Heart right ventricle (tissue), 16 donors: ENCODE measurements at regions not wholly inside any gene's neighbourhood (a gene's known extent, or its start where the extent isn't known, plus 50 kb on each side); places are given as distances from the start of the nearest gene placed in this dataset.

ENCODE experiments used
- ATAC-seq, 8 donors: fragments of 200-7000 bp; cut with Tn5 transposase; one replicate each; pipeline ENCODE4 v1.9.1; 2020; ENCODE audit warnings: mild to moderate bottlenecking in 8 of 8, moderate library complexity in 8 of 8, moderate number of reproducible peaks in 1 of 8
- DNase-seq, 2 donors: peaks; one replicate each; pipeline ENCODE4 v3.0.0-alpha.2; 2020
- H3K27ac ChIP-seq, 10 donors: fragments of 200-600 bp; sonication (generic) in 2 of 10; one replicate each; pipeline versions ENCODE4 v1.5.0 to v1.8.0; 2020 to 2022; ENCODE audit warnings: mild to moderate bottlenecking in 3 of 10
- H3K27me3 ChIP-seq, 7 donors: fragments of 200-600 bp; one replicate each; pipeline ENCODE4 v1.8.0; 2021 to 2022; ENCODE audit warnings: mild to moderate bottlenecking in 2 of 7
- H3K36me3 ChIP-seq, 9 donors: fragments of 200-600 bp; sonication (generic) in 1 of 9; one replicate each; pipeline versions ENCODE4 v1.5.0 to v1.8.0; 2020 to 2022; ENCODE audit warnings: mild to moderate bottlenecking in 2 of 9
- H3K4me1 ChIP-seq, 9 donors: fragments of 200-600 bp; sonication (generic) in 1 of 9; one replicate each; pipeline versions ENCODE4 v1.5.0 to v1.8.0; 2020 to 2022; ENCODE audit warnings: mild to moderate bottlenecking in 4 of 9
- H3K4me3 ChIP-seq, 10 donors: fragments of 200-600 bp; sonication (generic) in 2 of 10; one replicate each; pipeline versions ENCODE4 v1.5.0 to v1.8.0; 2020 to 2022; ENCODE audit warnings: mild to moderate bottlenecking in 7 of 10, moderate library complexity in 2 of 10
- H3K9me3 ChIP-seq, 11 donors: fragments of 200-600 bp in 10 of 11; sonication (generic) in 2 of 11; one replicate each; pipeline versions ENCODE4 v1.5.0 to v1.8.0; 2013 to 2022; ENCODE audit warnings: mild to moderate bottlenecking in 2 of 11, control low read depth in 1 of 11, moderate library complexity in 1 of 11
- CTCF ChIP-seq, 9 donors: fragments of 200-600 bp; sonication (generic) in 2 of 9; IDR thresholded peaks; one replicate each; pipeline versions ENCODE4 v1.5.0 to v1.8.0; 2021 to 2022; ENCODE audit warnings: antibody characterized with exemption in 9 of 9, mild to moderate bottlenecking in 5 of 9, moderate library complexity in 1 of 9
- WGBS, 2 donors: extraction: QIAGEN DNeasy Blood & Tissue Kit; methylation state at CpG; one replicate each; pipeline ENCODE4 v1.1.7; 2013; ENCODE audit warnings: inconsistent platforms in 1 of 2; 5-methylcytosine and 5-hydroxymethylcytosine counted together
- intact Hi-C, 10 donors: fragments of 100-400 bp; cut with DNase I; formaldehyde crosslinking; loops; one replicate each; pipeline versions ENCODE4 v1.11.1 to v1.14.2; 2022
- donor health status: Arrhythmogenic right ventricular cardiomyopathy.
- donor health status: ischemic (EF 13 %, LVEDD 7.1; RV severe dilation, severe dysfunction).
- donor health status: healthy with polysubstance abuse.
- donor health status: DM: no; HTN: yes; CAD: no.
- donor health status: DM: no; HTN: no; CAD: no.
- donor health status: ischemic (EF 25% LVEDD 6.9; RV normal size, moderate dysfunction).
- donor health status: ischemic (EF 25% LVEDD 5.7; RV mildly dilated, moderate dysfunction).
- donor health status: healthy.
- donor health status: DM: yes; HTN: yes; CAD: no.
- donor health status: Ischemic cardiomyopathy.
- donor health status: ischemic (EF 35%, LVEDD 5.7; RV mildly dilated, moderate dysfunction).
- donor health status: nonischemic (EF 11% LVEDD 7.7; RV severe dilation, severe dysfunction).
- donor health status: DM: yes; HTN: yes; CAD: no.
- donor health status: PGD.
- donor health status: ischemic (EF 29% LVEDD 5.4; RV normal size, mild dysfunction).
- donor health status: nonischemic (EF 23%, LVEDD 6.1; RV moderate dilation, normal function).

GRCh38 chr11:80167766-80168165 is 726.9 kb upstream of the TENM4 start:
- Histone ChIP-seq H3K4me3 (no peak overlapping the region), H3K36me3 (no peaks in the 10 kb centered on the region), H3K27ac (no peak overlapping the region), H3K4me1 (no peaks in the 10 kb centered on the region), H3K9me3 (peaks cover 0 to 21% (median 0%) of the 10 kb centered on the region in 11 donors), H3K27me3 (no peaks in the 10 kb centered on the region)
- ATAC-seq (no peak), DNase-seq (no peak)
- intact Hi-C loops: no loop called here
- 51 to 60% methylated on average over 3 of the region's 3 CpGs for WGBS, 2 donors
- TF ChIP-seq CTCF (IDR thresholded peaks at IDR 0.05): no peak

GRCh38 chr11:80165744-80166143 is 724.9 kb upstream of the TENM4 start:
- intact Hi-C loops: no loop called here
- WGBS, 2 donors: 66 to 68% methylated on average over 1 of the region's 1 CpG

GRCh38 chr11:80163441-80163840 is 722.6 kb upstream of the TENM4 start:
- intact Hi-C loops: no loop called here
- no peak for ATAC-seq
- Histone ChIP-seq H3K36me3 (no peaks in the 10 kb centered on the region), H3K4me3 (no peak overlapping the region), H3K27ac (no peak overlapping the region), H3K9me3 (no peaks in the 10 kb centered on the region), H3K27me3 (no peaks in the 10 kb centered on the region), H3K4me1 (no peaks in the 10 kb centered on the region)
- 44 to 55% methylated on average over 1 of the region's 1 CpG for WGBS, 2 donors
- no peak for DNase-seq
- no peak for TF ChIP-seq CTCF (IDR thresholded peaks at IDR 0.05)

More at GRCh38 chr11:80165744-80166143, 724.9 kb upstream of the TENM4 start:
- Histone ChIP-seq H3K4me3 (no peak overlapping the region), H3K4me1 (no peaks in the 10 kb centered on the region), H3K27me3 (no peaks in the 10 kb centered on the region), H3K9me3 (peaks cover 0 to 12% (median 0%) of the 10 kb centered on the region in 11 donors), H3K27ac (no peak overlapping the region), H3K36me3 (no peaks in the 10 kb centered on the region)
- ATAC-seq (no peak), DNase-seq (no peak)
- no peak for TF ChIP-seq CTCF (IDR thresholded peaks at IDR 0.05)

GRCh38 chr11:80163011-80163410 is 722.2 kb upstream of the TENM4 start:
- H3K36me3 ChIP-seq: no peaks in the 10 kb centered on the region
- H3K27ac ChIP-seq: no peak overlapping the region
- no peak for TF ChIP-seq CTCF (IDR thresholded peaks at IDR 0.05)
- DNase-seq (no peak), ATAC-seq (no peak)
- no peaks in the 10 kb centered on the region for H3K27me3 ChIP-seq
- H3K4me3 ChIP-seq: no peak overlapping the region
- 61 to 67% methylated on average over 3 of the region's 3 CpGs for WGBS, 2 donors
- H3K9me3 ChIP-seq: no peaks in the 10 kb centered on the region
- no peaks in the 10 kb centered on the region for H3K4me1 ChIP-seq
- intact Hi-C loops: no loop called here

- intact Hi-C loops: no loop called here
- DNase-seq (no peak), ATAC-seq (no peak)
- WGBS, 2 donors: 88 to 89% methylated on average over 4 of the region's 4 CpGs
- H3K9me3 ChIP-seq: no peaks in the 10 kb centered on the region
- H3K4me3 ChIP-seq: no peak overlapping the region
- H3K27ac ChIP-seq: no peak overlapping the region
- no peak for TF ChIP-seq CTCF (IDR thresholded peaks at IDR 0.05)
- H3K27me3 ChIP-seq: no peaks in the 10 kb centered on the region
- no peaks in the 10 kb centered on the region for H3K36me3 ChIP-seq
- no peaks in the 10 kb centered on the region for H3K4me1 ChIP-seq
Measured at GRCh38 chr11:80162387-80162786, 721.6 kb upstream of the TENM4 start.
